SK-N-SH treated with all-trans-retinoic acid at 6 μM for 48 hours (cell line): ENCODE measurements at regions not wholly inside any gene's neighbourhood (a gene's known extent, or its start where the extent isn't known, plus 50 kb on each side); places are given as distances from the start of the nearest gene placed in this dataset.

ENCODE experiments used
- ATAC-seq: fragments of 200-7000 bp; cut with Tn5 transposase; 3 replicates; pipeline ENCODE4 v1.9.1; 2020; ENCODE audit warnings: mild to moderate bottlenecking, moderate library complexity
- ARNTL ChIP-seq: fragments of 450-650 bp; formaldehyde crosslinking; IDR thresholded peaks from 2 replicates; pipeline ENCODE4 v1.5.0; 2020; ENCODE audit warnings: low read depth, mild to moderate bottlenecking, moderate library complexity, borderline replicate concordance
- BACH2 ChIP-seq: fragments of 250-450 bp; sonication (Bioruptor Pico); IDR thresholded peaks from 2 replicates; pipeline ENCODE4 v1.9.0; 2021; ENCODE audit warnings: mild to moderate bottlenecking, borderline replicate concordance
- CSDC2 ChIP-seq: fragments of 250-450 bp; sonication (Bioruptor Pico); IDR thresholded peaks from 2 replicates; pipeline ENCODE4 v1.5.0; 2020; ENCODE audit warnings: mild to moderate bottlenecking, moderate library complexity
- CSRNP3 ChIP-seq: fragments of 250-450 bp; sonication (Bioruptor Pico); IDR thresholded peaks from 2 replicates; pipeline ENCODE4 v1.5.1; 2021; ENCODE audit warnings: mild to moderate bottlenecking, moderate library complexity
- ESRRG ChIP-seq: fragments of 250-450 bp; sonication (Bioruptor Pico); IDR thresholded peaks from 2 replicates; pipeline ENCODE4 v1.6.1; 2021; ENCODE audit warnings: mild to moderate bottlenecking
- GLIS3 ChIP-seq: fragments of 250-450 bp; sonication (Bioruptor Pico); IDR thresholded peaks from 2 replicates; pipeline ENCODE4 v1.5.0; 2020; ENCODE audit warnings: mild to moderate bottlenecking, moderate library complexity
- ISL1 ChIP-seq: fragments of 250-450 bp; sonication (Bioruptor Pico); IDR thresholded peaks from 2 replicates; pipeline ENCODE4 v2.1.2; 2022; ENCODE audit warnings: mild to moderate bottlenecking, moderate library complexity
- OSR1 ChIP-seq: fragments of 250-450 bp; sonication (Bioruptor Pico); IDR thresholded peaks from 2 replicates; pipeline ENCODE4 v1.8.0; 2022; ENCODE audit warnings: moderate library complexity, mild to moderate bottlenecking, inconsistent platforms
- PATZ1 ChIP-seq: fragments of 250-450 bp; sonication (Bioruptor Pico); IDR thresholded peaks from 2 replicates; pipeline ENCODE4 v1.8.0; 2020; ENCODE audit warnings: mild to moderate bottlenecking, moderate library complexity, borderline replicate concordance
- POU6F1 ChIP-seq: fragments of 250-450 bp; sonication (Bioruptor Pico); IDR thresholded peaks from 2 replicates; pipeline ENCODE4 v1.8.0; 2021; ENCODE audit warnings: low read depth, mild to moderate bottlenecking, moderate library complexity, borderline replicate concordance
- PPARA ChIP-seq: fragments of 250-450 bp; sonication (Bioruptor Pico); IDR thresholded peaks from 2 replicates; pipeline ENCODE4 v1.5.0; 2020; ENCODE audit warnings: mild to moderate bottlenecking, borderline replicate concordance
- RARB ChIP-seq: fragments of 250-450 bp; sonication (Bioruptor Pico); IDR thresholded peaks from 2 replicates; pipeline ENCODE4 v1.8.0; 2021; ENCODE audit warnings: mild to moderate bottlenecking, moderate library complexity
- SNAI2 ChIP-seq: fragments of 250-450 bp; sonication (Bioruptor Pico); IDR thresholded peaks from 2 replicates; pipeline ENCODE4 v1.5.0; 2020; ENCODE audit warnings: mild to moderate bottlenecking, moderate library complexity
- TCF4 ChIP-seq: fragments of 250-450 bp; sonication (Bioruptor Pico); IDR thresholded peaks from 2 replicates; pipeline ENCODE4 v1.8.0; 2021; ENCODE audit warnings: mild to moderate bottlenecking, moderate library complexity, borderline replicate concordance
- TOX ChIP-seq: fragments of 250-450 bp; sonication (Bioruptor Pico); IDR thresholded peaks from 2 replicates; pipeline ENCODE4 v1.8.0; 2021; ENCODE audit warnings: mild to moderate bottlenecking, moderate library complexity, borderline replicate concordance
- TSHZ2 ChIP-seq: fragments of 250-450 bp; sonication (Bioruptor Pico); IDR thresholded peaks from 2 replicates; pipeline ENCODE4 v1.5.0; 2020; ENCODE audit warnings: mild to moderate bottlenecking, moderate library complexity
- ZC3H10 ChIP-seq: fragments of 250-450 bp; sonication (Bioruptor Pico); IDR thresholded peaks from 2 replicates; pipeline ENCODE4 v1.5.1; 2021; ENCODE audit warnings: mild to moderate bottlenecking, moderate library complexity
- ZFP3 ChIP-seq: fragments of 250-450 bp; sonication (Bioruptor Pico); IDR thresholded peaks from 2 replicates; pipeline ENCODE4 v1.5.0; 2020; ENCODE audit warnings: mild to moderate bottlenecking, moderate library complexity
- ZFP30 ChIP-seq: fragments of 450-650 bp; formaldehyde crosslinking; IDR thresholded peaks from 2 replicates; pipeline ENCODE4 v1.5.0; 2022; ENCODE audit warnings: mild to moderate bottlenecking, moderate library complexity
- ZNF70 ChIP-seq: fragments of 450-650 bp; formaldehyde crosslinking; IDR thresholded peaks from 2 replicates; pipeline ENCODE4 v1.5.0; 2020; ENCODE audit warnings: mild to moderate bottlenecking, moderate library complexity
- ZNF8 ChIP-seq: fragments of 450-650 bp; formaldehyde crosslinking; IDR thresholded peaks from 2 replicates; pipeline ENCODE4 v1.5.0; 2020; ENCODE audit warnings: mild to moderate bottlenecking, moderate library complexity

GRCh38 chr7:37514497-37514896, 65.8 kb upstream of the ELMO1 start:
- TF ChIP-seq ARNTL (CRISPR knock-in tag), result no peak
- no peak for TF ChIP-seq ZFP30
- no peak for TF ChIP-seq RARB (CRISPR knock-in tag)
- no peak for TF ChIP-seq OSR1 (CRISPR knock-in tag)
- no peak for TF ChIP-seq TOX
- no peak for ATAC-seq

- no peak for TF ChIP-seq CSRNP3 (CRISPR knock-in tag)
- TF ChIP-seq ARNTL (CRISPR knock-in tag), result no peak
- no peak for TF ChIP-seq SNAI2 (CRISPR knock-in tag)
- TF ChIP-seq ZNF8 (CRISPR knock-in tag), result no peak
- TF ChIP-seq ZFP30, result no peak
- no peak for TF ChIP-seq RARB (CRISPR knock-in tag)
- TF ChIP-seq GLIS3 (CRISPR knock-in tag), result no peak
- no peak for TF ChIP-seq TOX
- no peak for TF ChIP-seq PATZ1 (CRISPR knock-in tag)
- TF ChIP-seq ZC3H10, result no peak
- no peak for TF ChIP-seq ISL1
- no peak for TF ChIP-seq ZNF70
- no peak for TF ChIP-seq ZFP3 (CRISPR knock-in tag)
- TF ChIP-seq PPARA (CRISPR knock-in tag), result no peak
- no peak for TF ChIP-seq CSDC2
- no peak for TF ChIP-seq POU6F1 (CRISPR knock-in tag)
- ATAC-seq, result no peak
These were observed 68.0 kb upstream of the ELMO1 start for GRCh38 chr7:37516664-37517063.

GRCh38 chr7:37518266-37518665, 69.6 kb upstream of the ELMO1 start:
- TF ChIP-seq SNAI2 (CRISPR knock-in tag) (no peak), TOX (no peak), TCF4 (CRISPR knock-in tag) (no peak), OSR1 (CRISPR knock-in tag) (no peak), CSRNP3 (CRISPR knock-in tag) (no peak), ZNF70 (no peak), PPARA (CRISPR knock-in tag) (no peak), ESRRG (no peak), ZC3H10 (no peak), BACH2 (CRISPR knock-in tag) (no peak), ISL1 (no peak), ARNTL (CRISPR knock-in tag) (no peak), TSHZ2 (CRISPR knock-in tag) (no peak), ZFP3 (CRISPR knock-in tag) (no peak)
- no peak for ATAC-seq
